ENCODE measurements at regions not wholly inside any gene's neighbourhood (a gene's known extent, or its start where the extent isn't known, plus 50 kb on each side); places are given as distances from the start of the nearest gene placed in this dataset.

GRCh38 chr3:11696054-11696453 lies 52.3 kb upstream of the VGLL4 start:
- Histone ChIP-seq H3K36me3 (replicated peaks) (no peaks in the 10 kb centered on the region), H3K27me3 (replicated peaks) (no peaks in the 10 kb centered on the region), H3K27ac (no peak overlapping the region), H3K4me3 (ENCODE audit: low read depth, low read length) (no peak overlapping the region)
- in situ Hi-C loops (cut with HindIII; ENCODE audit: low pct_ligation_motif_present, low sequenced_read_pairs) = no loop called here
- TF ChIP-seq CTCF (IDR thresholded peaks at IDR 0.05; ENCODE audit: low read depth, low read length, missing control alignments) = no peak
- DNase-seq = no peak

Data from brain microvascular endothelial cell (primary cell).